MCF 10A (cell line): ENCODE measurements at regions not wholly inside any gene's neighbourhood (a gene's known extent, or its start where the extent isn't known, plus 50 kb on each side); places are given as distances from the start of the nearest gene placed in this dataset.

ENCODE experiments used
- BruUV-seq: library from RNA; stranded (reverse); fragments of 400-500 nt; replicated peaks from 2 replicates; lab custom pipeline; 2021; lab: Mats Ljungman, UMichigan
- CTCF ChIA-PET: fragments of 300-600 bp; sonication (Branson Sonifier 250); formaldehyde crosslinking; extraction: SDS; loops from one replicate; lab custom pipeline; 2021; ENCODE audit warnings: antibody characterized with exemption, inconsistent platforms; lab: Yijun Ruan, JAX
- POLR2A ChIA-PET: fragments of 300-600, 350-650 bp; sonication (Branson Sonifier 250); formaldehyde crosslinking; extraction: SDS; loops from one replicate; lab custom pipeline; 2020; ENCODE audit warnings: antibody characterized with exemption, inconsistent platforms; lab: Yijun Ruan, JAX
- DNase-seq: peaks from one replicate; pipeline ENCODE4 v3.0.0-alpha.2; 2018; ENCODE audit not compliant: unreplicated experiment
- H3K27ac Mint-ChIP-seq: one replicate; pipeline ENCODE4 v1.8.0; 2022; ENCODE audit warnings: mild to moderate bottlenecking, low read depth, mixed read lengths; ENCODE audit not compliant: unreplicated experiment
- H3K27me3 Mint-ChIP-seq: one replicate; pipeline ENCODE4 v1.8.0; 2022; ENCODE audit warnings: mixed read lengths; ENCODE audit not compliant: insufficient read depth, unreplicated experiment
- H3K36me3 Mint-ChIP-seq: one replicate; pipeline ENCODE4 v1.8.0; 2022; ENCODE audit warnings: mild to moderate bottlenecking, moderate library complexity, mixed read lengths; ENCODE audit not compliant: insufficient read depth, unreplicated experiment
- H3K4me1 Mint-ChIP-seq: one replicate; pipeline ENCODE4 v1.8.0; 2022; ENCODE audit warnings: mixed read lengths; ENCODE audit not compliant: insufficient read depth, unreplicated experiment
- H3K4me3 Mint-ChIP-seq: one replicate; pipeline ENCODE4 v1.8.0; 2022; ENCODE audit warnings: mild to moderate bottlenecking, moderate library complexity, mixed read lengths; ENCODE audit not compliant: unreplicated experiment
- H3K9me3 Mint-ChIP-seq: one replicate; pipeline ENCODE4 v1.8.0; 2022; ENCODE audit warnings: mixed read lengths; ENCODE audit not compliant: unreplicated experiment
- CTCF ChIP-seq: fragments of 200-600 bp; IDR thresholded peaks from one replicate; pipeline ENCODE4 v1.8.0; 2022; ENCODE audit warnings: antibody characterized with exemption, mild to moderate bottlenecking; ENCODE audit not compliant: unreplicated experiment
- intact Hi-C: fragments of 100-400 bp; cut with micrococcal nuclease; formaldehyde crosslinking; loops from 2 replicates; pipeline ENCODE4 v1.14.1; 2022

GRCh38 chr1:47585141-47585902, 147.5 kb downstream of the FOXD2 start:
- BruUV-seq: no TSS peak
- Mint-ChIP-seq H3K27ac (no peak overlapping the region), H3K36me3 (no peaks in the 10 kb centered on the region), H3K4me3 (no peak overlapping the region), H3K27me3 (no peaks in the 10 kb centered on the region), H3K9me3 (no peaks in the 10 kb centered on the region), H3K4me1 (peaks cover 17% of the 10 kb centered on the region)
- CTCF ChIA-PET: interaction anchor here (0.9 to 1.3 kb wide), 3 partner anchors 16 to 151 kb away, joined by 3 to 7 read pairs (median 3); no protein-coding TSS in a partner anchor
- POLR2A ChIA-PET: no interaction called here
- no peak for TF ChIP-seq CTCF
- intact Hi-C loops: no loop called here
- no peak for DNase-seq

GRCh38 chr1:47587891-47588582, 150.2 kb downstream of the FOXD2 start:
- no peak for TF ChIP-seq CTCF
- no peaks in the 10 kb centered on the region for H3K36me3 Mint-ChIP-seq
- ChIA-PET CTCF (interaction anchor here (1.0 to 1.4 kb wide), 3 partner anchors 8 to 18 kb away, joined by 3 to 8 read pairs (median 3); no protein-coding TSS in a partner anchor), POLR2A (interaction anchor here (1.1 kb wide), 1 partner anchor 11 kb away, joined by 3 read pairs; no protein-coding TSS in a partner anchor)
- H3K27ac Mint-ChIP-seq: no peak overlapping the region
- no peaks in the 10 kb centered on the region for H3K9me3 Mint-ChIP-seq
- DNase-seq: no peak
- no TSS peak for BruUV-seq
- H3K4me1 Mint-ChIP-seq: peaks cover 12% of the 10 kb centered on the region
- H3K4me3 Mint-ChIP-seq: no peak overlapping the region
- intact Hi-C loops: no loop called here
- H3K27me3 Mint-ChIP-seq: no peaks in the 10 kb centered on the region

GRCh38 chr1:47590523-47591225, 152.8 kb downstream of the FOXD2 start:
- H3K27ac Mint-ChIP-seq: no peak overlapping the region
- H3K36me3 Mint-ChIP-seq: no peaks in the 10 kb centered on the region
- no peaks in the 10 kb centered on the region for H3K27me3 Mint-ChIP-seq
- BruUV-seq: no TSS peak
- H3K4me3 Mint-ChIP-seq: no peak overlapping the region
- CTCF ChIA-PET: interaction anchor here (0.6 to 1.3 kb wide), 3 partner anchors 9 to 1873 kb away, joined by 3 to 5 read pairs (median 3); no protein-coding TSS in a partner anchor
- TF ChIP-seq CTCF: no peak
- intact Hi-C loops: no loop called here
- POLR2A ChIA-PET: no interaction called here
- DNase-seq: no peak
- no peaks in the 10 kb centered on the region for H3K4me1 Mint-ChIP-seq
- no peaks in the 10 kb centered on the region for H3K9me3 Mint-ChIP-seq

GRCh38 chr1:47591801-47592200, 154.0 kb downstream of the FOXD2 start:
- no peaks in the 10 kb centered on the region for H3K4me1 Mint-ChIP-seq
- ChIA-PET CTCF (no interaction called here), POLR2A (interaction anchor here (0.8 kb wide), 1 partner anchor 9 kb away, joined by 4 read pairs; no protein-coding TSS in a partner anchor)
- no peaks in the 10 kb centered on the region for H3K9me3 Mint-ChIP-seq
- intact Hi-C loops: no loop called here
- H3K36me3 Mint-ChIP-seq: no peaks in the 10 kb centered on the region
- no peak overlapping the region for H3K4me3 Mint-ChIP-seq
- no TSS peak for BruUV-seq
- no peak overlapping the region for H3K27ac Mint-ChIP-seq
- no peaks in the 10 kb centered on the region for H3K27me3 Mint-ChIP-seq
- no peak for DNase-seq
- no peak for TF ChIP-seq CTCF
